ENCODE measurements at regions not wholly inside any gene's neighbourhood (a gene's known extent, or its start where the extent isn't known, plus 50 kb on each side); places are given as distances from the start of the nearest gene placed in this dataset.

- no peak for DNase-seq (ENCODE audit: low read depth)
Observed at GRCh38 chr21:39054066-39054465, 129.2 kb downstream of the PSMG1 start.

GRCh38 chr21:39053126-39053525 lies 130.1 kb downstream of the PSMG1 start:
- no peak for DNase-seq (ENCODE audit: low read depth)

GRCh38 chr21:39052718-39053117 lies 130.5 kb downstream of the PSMG1 start:
- DNase-seq (ENCODE audit: low read depth), result no peak

GRCh38 chr21:39051588-39051949 lies 131.7 kb downstream of the PSMG1 start:
- peak; percentile 63 for DNase-seq (ENCODE audit: low read depth)

GRCh38 chr21:39050841-39051587 lies 132.2 kb downstream of the PSMG1 start:
- no peak for DNase-seq (ENCODE audit: low read depth)

- no peak for DNase-seq (ENCODE audit: low read depth)
Observed at GRCh38 chr21:39048574-39048973, 134.7 kb downstream of the PSMG1 start.

GRCh38 chr21:39048064-39048463 lies 135.2 kb downstream of the PSMG1 start:
- no peak for DNase-seq (ENCODE audit: low read depth)

- no peak for DNase-seq (ENCODE audit: low read depth)
Observed at GRCh38 chr21:39047046-39047445, 136.2 kb downstream of the PSMG1 start.

- DNase-seq (ENCODE audit: low read depth), result no peak
Observed at GRCh38 chr21:39046236-39046916, 136.9 kb downstream of the PSMG1 start.

- DNase-seq (ENCODE audit: low read depth), result no peak
Observed at GRCh38 chr21:39041816-39042215, 141.4 kb downstream of the PSMG1 start.

GRCh38 chr21:39040494-39041110 lies 142.6 kb downstream of the PSMG1 start:
- no peak for DNase-seq (ENCODE audit: low read depth)

- DNase-seq (ENCODE audit: low read depth), result no peak
Observed at GRCh38 chr21:39037807-39038405, 145.3 kb downstream of the PSMG1 start.

- no peak for DNase-seq (ENCODE audit: low read depth)
Observed at GRCh38 chr21:39036581-39036980, 146.7 kb downstream of the PSMG1 start.

- no peak for DNase-seq (ENCODE audit: low read depth)
Observed at GRCh38 chr21:39034590-39035536, 148.4 kb downstream of the PSMG1 start.

GRCh38 chr21:39033878-39034589 lies 149.2 kb downstream of the PSMG1 start:
- no peak for DNase-seq (ENCODE audit: low read depth)

- DNase-seq (ENCODE audit: low read depth), result no peak
Observed at GRCh38 chr21:39029900-39030884, 153.1 kb downstream of the PSMG1 start.

- DNase-seq (ENCODE audit: low read depth), result no peak
Observed at GRCh38 chr21:39029086-39029755, 154.0 kb downstream of the PSMG1 start.

- DNase-seq (ENCODE audit: low read depth), result no peak
Observed at GRCh38 chr21:39025198-39025597, 158.1 kb downstream of the PSMG1 start.

- no peak for DNase-seq (ENCODE audit: low read depth)
Observed at GRCh38 chr21:39024538-39024937, 158.7 kb downstream of the PSMG1 start.
